Caco-2 (cell line): ENCODE measurements at regions not wholly inside any gene's neighbourhood (a gene's known extent, or its start where the extent isn't known, plus 50 kb on each side); places are given as distances from the start of the nearest gene placed in this dataset.
"Not testable (repeated sequence)": the region's sequence is repeated elsewhere in the genome, so short reads cannot be mapped to it uniquely, and the experiment has no call there.

Source experiments
- BruUV-seq: library from RNA; stranded (reverse); fragments of 400-500 nt; replicated peaks from 2 replicates; lab custom pipeline; 2021; lab: Mats Ljungman, UMichigan
- CTCF ChIA-PET: fragments of 300-600 bp; sonication (Branson Sonifier 250); formaldehyde crosslinking; loops from one replicate; lab custom pipeline; 2022; ENCODE audit warnings: antibody characterized with exemption; lab: Charles Lee
- POLR2A ChIA-PET: fragments of 300-600 bp; sonication (Branson Sonifier 250); formaldehyde crosslinking; loops from one replicate; lab custom pipeline; 2022; ENCODE audit warnings: antibody characterized with exemption; lab: Charles Lee
- DNase-seq, 2 experiments: peaks; one replicate each; pipeline versions ENCODE4 v3.0.0 to v3.0.0-alpha.2; 2020 to 2022
- H3K27me3 ChIP-seq: replicated peaks from 2 replicates; pipeline ENCODE4 v1.6.0; 2011; ENCODE audit warnings: low read length; ENCODE audit not compliant: control insufficient read depth, insufficient read depth
- H3K36me3 ChIP-seq: 2 replicates; pipeline ENCODE4 v1.5.1; 2011; ENCODE audit warnings: low read length; ENCODE audit not compliant: control insufficient read depth, insufficient read depth
- H3K4me1 ChIP-seq: fragments of 250-450 bp; sonication (Bioruptor Pico); 2 replicates; pipeline ENCODE4 v1.5.1; 2020; ENCODE audit warnings: mild to moderate bottlenecking
- H3K4me3 ChIP-seq: 2 replicates; pipeline ENCODE4 v1.5.1; 2011; ENCODE audit warnings: low read depth, mild to moderate bottlenecking, control low read depth, low read length
- H3K9me3 ChIP-seq: fragments of 250-450 bp; sonication (Bioruptor Pico); 2 replicates; pipeline ENCODE4 v1.5.1; 2020; ENCODE audit warnings: mild to moderate bottlenecking, moderate library complexity
- H3K27ac Mint-ChIP-seq: one replicate; pipeline ENCODE4 v1.8.0; 2022; ENCODE audit warnings: mixed read lengths; ENCODE audit not compliant: unreplicated experiment
- H3K27me3 Mint-ChIP-seq: one replicate; pipeline ENCODE4 v1.8.0; 2022; ENCODE audit warnings: mixed read lengths; ENCODE audit not compliant: insufficient read depth, unreplicated experiment
- H3K36me3 Mint-ChIP-seq: one replicate; pipeline ENCODE4 v1.8.0; 2022; ENCODE audit warnings: mild to moderate bottlenecking, mixed read lengths; ENCODE audit not compliant: insufficient read depth, unreplicated experiment
- H3K4me1 Mint-ChIP-seq: one replicate; pipeline ENCODE4 v1.8.0; 2022; ENCODE audit warnings: low read depth, mixed read lengths; ENCODE audit not compliant: unreplicated experiment
- H3K4me3 Mint-ChIP-seq: one replicate; pipeline ENCODE4 v1.8.0; 2022; ENCODE audit warnings: mild to moderate bottlenecking, moderate library complexity, mixed read lengths; ENCODE audit not compliant: unreplicated experiment
- H3K9me3 Mint-ChIP-seq: one replicate; pipeline ENCODE4 v1.8.0; 2022; ENCODE audit warnings: mixed read lengths; ENCODE audit not compliant: unreplicated experiment
- intact Hi-C: fragments of 100-400 bp; cut with micrococcal nuclease; formaldehyde crosslinking; loops from one replicate; pipeline ENCODE4 v1.10.0; 2022; ENCODE audit not compliant: unreplicated experiment
- TF ChIP-seq, protein P1 (sequence below), 2 experiments: fragments of 200-600 bp in 1 of 2; IDR thresholded peaks; 1 replicate in 1 of 2; 2 replicates in 1 of 2; pipeline versions ENCODE4 v1.5.1 to v1.8.0; 2011 to 2022; ENCODE audit warnings: antibody characterized with exemption in 1 of 2, control low read depth in 1 of 2, inconsistent platforms in 1 of 2, low read depth in 1 of 2, low read length in 1 of 2, mild to moderate bottlenecking in 1 of 2, moderate library complexity in 1 of 2; ENCODE audit not compliant: insufficient read depth in 1 of 2, severe bottlenecking in 1 of 2, unreplicated experiment in 1 of 2

DNA sequence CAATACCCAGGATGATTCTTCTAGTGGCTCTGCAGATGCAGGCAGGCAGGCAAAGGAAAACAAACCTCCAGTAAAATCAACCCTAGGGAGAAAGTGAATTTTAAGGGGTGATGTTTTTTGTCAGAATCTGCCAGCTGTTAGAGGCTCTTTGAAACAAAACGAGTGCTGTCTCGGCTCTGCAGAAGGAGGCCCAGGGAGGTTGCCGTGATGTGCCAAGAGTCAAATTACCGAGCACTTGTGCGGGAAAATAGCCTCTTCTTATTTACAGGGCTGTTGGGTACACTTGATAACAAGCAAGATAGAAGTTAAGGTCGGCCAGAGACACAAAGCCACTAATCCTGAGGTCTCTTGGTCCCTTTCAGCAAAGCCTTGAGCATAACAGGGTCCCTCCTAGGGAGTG, 68.9 kb upstream of the EEF2KMT start:
- no peaks in the 10 kb centered on the region for H3K36me3 Mint-ChIP-seq
- no peak overlapping the region for H3K4me3 ChIP-seq
- POLR2A ChIA-PET = no interaction called here

DNA sequence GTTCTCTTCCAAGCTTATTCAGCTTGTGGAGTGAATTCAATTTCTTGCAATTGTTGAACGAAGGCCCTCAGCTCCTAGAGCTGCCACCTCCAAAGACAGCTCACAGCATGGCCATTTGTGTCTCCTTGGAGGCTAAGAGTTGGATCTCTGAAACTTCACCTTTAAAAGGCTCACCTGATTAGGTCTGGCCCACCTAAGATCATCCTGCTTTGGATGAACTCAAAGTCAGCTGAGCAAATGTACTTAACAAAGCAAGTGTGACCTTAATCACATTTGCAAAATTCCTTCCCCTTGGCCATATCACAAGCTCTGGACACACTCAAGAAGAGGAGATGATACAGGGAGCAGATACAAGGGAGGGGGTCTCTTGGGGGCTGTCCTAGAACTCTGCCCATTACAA, 67.8 kb upstream of the EEF2KMT start:
- H3K27ac Mint-ChIP-seq, H3K9me3 ChIP-seq, intact Hi-C loops: not testable (repeated sequence)

More for the DNA sequence above, 68.9 kb upstream of the EEF2KMT start:
- H3K9me3 ChIP-seq = no peaks in the 10 kb centered on the region
- BruUV-seq = no TSS peak
- H3K4me1 ChIP-seq = no peaks in the 10 kb centered on the region
- no peak for DNase-seq
- intact Hi-C loops = no loop called here
- no peaks in the 10 kb centered on the region for H3K4me1 Mint-ChIP-seq
- no peak overlapping the region for H3K27ac Mint-ChIP-seq
- peaks cover 19% of the 10 kb centered on the region for H3K9me3 Mint-ChIP-seq
- CTCF ChIA-PET = no interaction called here
- TF ChIP-seq, protein P1, sequence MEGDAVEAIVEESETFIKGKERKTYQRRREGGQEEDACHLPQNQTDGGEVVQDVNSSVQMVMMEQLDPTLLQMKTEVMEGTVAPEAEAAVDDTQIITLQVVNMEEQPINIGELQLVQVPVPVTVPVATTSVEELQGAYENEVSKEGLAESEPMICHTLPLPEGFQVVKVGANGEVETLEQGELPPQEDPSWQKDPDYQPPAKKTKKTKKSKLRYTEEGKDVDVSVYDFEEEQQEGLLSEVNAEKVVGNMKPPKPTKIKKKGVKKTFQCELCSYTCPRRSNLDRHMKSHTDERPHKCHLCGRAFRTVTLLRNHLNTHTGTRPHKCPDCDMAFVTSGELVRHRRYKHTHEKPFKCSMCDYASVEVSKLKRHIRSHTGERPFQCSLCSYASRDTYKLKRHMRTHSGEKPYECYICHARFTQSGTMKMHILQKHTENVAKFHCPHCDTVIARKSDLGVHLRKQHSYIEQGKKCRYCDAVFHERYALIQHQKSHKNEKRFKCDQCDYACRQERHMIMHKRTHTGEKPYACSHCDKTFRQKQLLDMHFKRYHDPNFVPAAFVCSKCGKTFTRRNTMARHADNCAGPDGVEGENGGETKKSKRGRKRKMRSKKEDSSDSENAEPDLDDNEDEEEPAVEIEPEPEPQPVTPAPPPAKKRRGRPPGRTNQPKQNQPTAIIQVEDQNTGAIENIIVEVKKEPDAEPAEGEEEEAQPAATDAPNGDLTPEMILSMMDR (IDR thresholded peaks at IDR 0.05; ENCODE audit: insufficient read depth in 1 of 2, low read depth in 1 of 2, low read length in 1 of 2, severe bottlenecking in 1 of 2, unreplicated experiment in 1 of 2) = no peak
- no peaks in the 10 kb centered on the region for H3K27me3 ChIP-seq
- peaks cover 11% of the 10 kb centered on the region for H3K27me3 Mint-ChIP-seq
- H3K4me3 Mint-ChIP-seq = no peak overlapping the region
- H3K36me3 ChIP-seq = no peaks in the 10 kb centered on the region

DNA sequence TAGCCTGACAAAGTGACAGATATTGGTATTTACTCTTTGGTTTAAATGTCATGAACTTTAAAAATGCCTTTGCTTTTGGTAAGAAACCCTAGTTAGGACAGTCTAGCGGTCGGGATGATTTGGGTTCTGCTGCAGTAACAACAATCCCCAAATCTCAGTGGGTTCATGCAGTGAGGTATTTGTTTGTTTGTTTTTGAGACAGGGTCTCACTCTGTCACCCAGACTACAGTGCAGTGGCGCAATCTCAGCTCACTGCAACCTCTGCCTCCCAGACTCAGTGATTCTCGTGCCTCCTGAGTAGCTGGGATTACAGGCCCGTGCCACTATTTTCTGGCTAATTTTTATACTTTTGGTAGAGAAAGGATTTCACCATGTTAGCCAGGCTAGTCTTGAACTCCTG, 65.2 kb upstream of the EEF2KMT start:
- H3K27me3 Mint-ChIP-seq, H3K9me3 ChIP-seq, H3K36me3 Mint-ChIP-seq, H3K36me3 ChIP-seq, intact Hi-C loops, H3K4me3 Mint-ChIP-seq, BruUV-seq, H3K4me1 Mint-ChIP-seq, H3K27ac Mint-ChIP-seq, CTCF ChIA-PET, H3K4me1 ChIP-seq, POLR2A ChIA-PET, H3K4me3 ChIP-seq, H3K27me3 ChIP-seq, DNase-seq: not testable (repeated sequence)
- peaks cover 23% of the 10 kb centered on the region for H3K9me3 Mint-ChIP-seq

More for the DNA sequence above, 67.8 kb upstream of the EEF2KMT start:
- H3K9me3 Mint-ChIP-seq = peaks cover 22% of the 10 kb centered on the region
- H3K4me1 ChIP-seq, H3K27me3 Mint-ChIP-seq, H3K36me3 ChIP-seq, CTCF ChIA-PET, POLR2A ChIA-PET, H3K4me3 ChIP-seq, H3K4me3 Mint-ChIP-seq, BruUV-seq, DNase-seq, H3K27me3 ChIP-seq, H3K4me1 Mint-ChIP-seq, H3K36me3 Mint-ChIP-seq: not testable (repeated sequence)

DNA sequence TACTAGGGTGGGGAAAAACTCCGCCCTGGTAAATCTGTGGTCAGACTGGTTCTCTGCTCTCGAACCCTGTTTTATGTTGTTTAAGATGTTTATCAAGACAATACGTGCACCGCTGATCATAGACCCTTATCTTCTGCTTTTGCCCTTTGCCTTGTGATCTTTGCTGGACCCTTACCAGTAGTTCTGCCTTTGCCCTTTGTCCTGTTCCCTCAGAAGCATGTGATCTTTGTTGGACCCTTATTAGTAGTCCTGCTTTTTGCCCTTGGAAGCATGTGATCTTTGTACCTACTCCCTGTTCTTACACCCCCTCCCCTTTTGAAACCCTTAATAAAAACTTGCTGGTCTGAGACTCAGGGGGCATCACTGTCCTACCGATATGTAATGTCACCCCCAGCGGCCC, 64.3 kb upstream of the EEF2KMT start:
- intact Hi-C loops, H3K4me3 Mint-ChIP-seq, H3K36me3 ChIP-seq, H3K27me3 ChIP-seq, POLR2A ChIA-PET, CTCF ChIA-PET, DNase-seq, H3K4me1 ChIP-seq, H3K4me3 ChIP-seq, H3K9me3 ChIP-seq, H3K36me3 Mint-ChIP-seq, BruUV-seq, H3K4me1 Mint-ChIP-seq, H3K27ac Mint-ChIP-seq, H3K27me3 Mint-ChIP-seq: not testable (repeated sequence)
- peaks cover 23% of the 10 kb centered on the region for H3K9me3 Mint-ChIP-seq

DNA sequence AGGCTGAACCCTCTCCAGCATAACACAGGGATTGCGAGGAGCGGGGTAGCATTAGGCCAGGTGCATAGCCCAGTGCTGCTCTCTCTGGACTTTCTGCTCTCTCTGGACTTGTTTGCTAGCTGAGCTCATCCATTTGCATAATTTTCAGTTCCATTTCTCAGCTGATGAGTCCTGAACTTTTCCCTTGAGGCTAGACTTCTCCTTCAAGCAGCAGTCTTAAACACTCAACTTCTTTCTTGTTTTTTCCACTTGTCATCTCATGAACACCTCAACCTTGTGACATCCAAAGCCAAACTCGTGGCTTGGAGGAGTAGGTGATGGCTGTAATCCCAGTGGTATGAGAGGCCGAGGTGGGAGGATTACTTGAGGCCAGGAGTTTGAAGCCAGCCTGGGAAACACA, 62.4 kb upstream of the EEF2KMT start:
- H3K36me3 ChIP-seq, H3K4me1 ChIP-seq, POLR2A ChIA-PET, DNase-seq, BruUV-seq, CTCF ChIA-PET, H3K4me3 ChIP-seq, H3K4me1 Mint-ChIP-seq, H3K36me3 Mint-ChIP-seq, H3K4me3 Mint-ChIP-seq, H3K27me3 ChIP-seq, H3K9me3 ChIP-seq, H3K27ac Mint-ChIP-seq, H3K27me3 Mint-ChIP-seq, intact Hi-C loops: not testable (repeated sequence)
- H3K9me3 Mint-ChIP-seq = peaks cover 23% of the 10 kb centered on the region

DNA sequence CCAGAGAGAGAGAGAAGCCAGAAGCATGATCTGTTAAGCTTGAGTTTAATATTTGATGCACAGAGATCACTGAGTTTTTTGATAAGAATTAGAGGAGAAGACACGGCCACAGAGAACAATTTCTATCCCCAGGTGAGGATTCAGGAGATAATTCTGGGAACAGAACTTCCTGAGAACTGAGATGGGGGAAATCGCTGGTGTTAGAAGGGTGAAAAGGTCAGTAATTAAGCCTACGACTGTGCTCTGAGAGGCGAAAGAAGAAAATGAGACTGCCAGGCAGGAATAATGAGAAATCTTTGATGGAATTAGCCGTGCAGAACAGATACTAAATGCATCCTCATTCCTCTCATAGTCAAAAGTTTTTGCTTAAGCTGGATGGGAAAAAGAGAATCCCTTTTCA, 61.9 kb upstream of the EEF2KMT start:
- BruUV-seq, H3K4me3 ChIP-seq, POLR2A ChIA-PET, H3K4me1 Mint-ChIP-seq, H3K36me3 ChIP-seq, H3K4me1 ChIP-seq, H3K27me3 ChIP-seq, intact Hi-C loops, H3K9me3 ChIP-seq, H3K27me3 Mint-ChIP-seq, CTCF ChIA-PET, DNase-seq, H3K27ac Mint-ChIP-seq, H3K36me3 Mint-ChIP-seq, H3K4me3 Mint-ChIP-seq: not testable (repeated sequence)
- H3K9me3 Mint-ChIP-seq = peaks cover 23% of the 10 kb centered on the region
